GM19328 (cell line): ENCODE measurements at regions not wholly inside any gene's neighbourhood (a gene's known extent, or its start where the extent isn't known, plus 50 kb on each side); places are given as distances from the start of the nearest gene placed in this dataset.

Experiments
- ATAC-seq: cut with Tn5 transposase; IDR thresholded peaks from one replicate; pipeline ENCODE4 v1.9.1; 2021; ENCODE audit warnings: mild to moderate bottlenecking, moderate library complexity; ENCODE audit not compliant: unreplicated experiment

- ATAC-seq: no peak
Observed at GRCh38 chr5:5813441-5813840, 391.0 kb downstream of the ICE1 start.

GRCh38 chr5:5810461-5810860, 388.0 kb downstream of the ICE1 start:
- no peak for ATAC-seq

- no peak for ATAC-seq
Observed at GRCh38 chr5:5805916-5806315, 383.4 kb downstream of the ICE1 start.

- ATAC-seq: no peak
Observed at GRCh38 chr5:5804478-5805233, 382.2 kb downstream of the ICE1 start.

GRCh38 chr5:5800801-5801761, 378.6 kb downstream of the ICE1 start:
- ATAC-seq: no peak

GRCh38 chr5:5799826-5800225, 377.3 kb downstream of the ICE1 start:
- no peak for ATAC-seq

GRCh38 chr5:5799229-5799628, 376.8 kb downstream of the ICE1 start:
- no peak for ATAC-seq

GRCh38 chr5:5798462-5798861, 376.0 kb downstream of the ICE1 start:
- no peak for ATAC-seq

- no peak for ATAC-seq
Observed at GRCh38 chr5:5798041-5798440, 375.6 kb downstream of the ICE1 start.

GRCh38 chr5:5795074-5795771, 372.7 kb downstream of the ICE1 start:
- no peak for ATAC-seq

GRCh38 chr5:5794118-5794560, 371.7 kb downstream of the ICE1 start:
- no peak for ATAC-seq

- ATAC-seq: no peak
Observed at GRCh38 chr5:5793242-5794117, 371.0 kb downstream of the ICE1 start.

- no peak for ATAC-seq
Observed at GRCh38 chr5:5792106-5792505, 369.6 kb downstream of the ICE1 start.

GRCh38 chr5:5788793-5789192, 366.3 kb downstream of the ICE1 start:
- no peak for ATAC-seq

- ATAC-seq: no peak
Observed at GRCh38 chr5:5787373-5787772, 364.9 kb downstream of the ICE1 start.

- no peak for ATAC-seq
Observed at GRCh38 chr5:5784101-5784500, 361.6 kb downstream of the ICE1 start.

GRCh38 chr5:5783021-5783420, 360.5 kb downstream of the ICE1 start:
- no peak for ATAC-seq

- ATAC-seq: no peak
Observed at GRCh38 chr5:5782402-5782801, 359.9 kb downstream of the ICE1 start.

GRCh38 chr5:5781335-5781734, 358.9 kb downstream of the ICE1 start:
- no peak for ATAC-seq

GRCh38 chr5:5780253-5780652, 357.8 kb downstream of the ICE1 start:
- no peak for ATAC-seq
